Right ventricle myocardium inferior (tissue), 1 donor: ENCODE measurements at regions not wholly inside any gene's neighbourhood (a gene's known extent, or its start where the extent isn't known, plus 50 kb on each side); places are given as distances from the start of the nearest gene placed in this dataset.
"Not testable (repeated sequence)": the region's sequence is repeated elsewhere in the genome, so short reads cannot be mapped to it uniquely, and the experiment has no call there.

Experiments used
- ATAC-seq: fragments of 200-7000 bp; cut with Tn5 transposase; one replicate; pipeline ENCODE4 v1.9.1; 2020; ENCODE audit warnings: mild to moderate bottlenecking, moderate library complexity
- DNase-seq: peaks from one replicate; pipeline ENCODE4 v3.0.0; 2021; ENCODE audit errors: missing footprints
- intact Hi-C: fragments of 100-400 bp; cut with DNase I; formaldehyde crosslinking; loops from one replicate; pipeline ENCODE4 v1.11.0; 2022
- donor health status: DM: no; HTN: yes; CAD: no; lungs with severe emphysema.

- intact Hi-C loops, result no loop called here
- DNase-seq (no peak), ATAC-seq (no peak)
Observed at GRCh38 chr3:187880851-187881250, 135.6 kb upstream of the BCL6 start.

DNA sequence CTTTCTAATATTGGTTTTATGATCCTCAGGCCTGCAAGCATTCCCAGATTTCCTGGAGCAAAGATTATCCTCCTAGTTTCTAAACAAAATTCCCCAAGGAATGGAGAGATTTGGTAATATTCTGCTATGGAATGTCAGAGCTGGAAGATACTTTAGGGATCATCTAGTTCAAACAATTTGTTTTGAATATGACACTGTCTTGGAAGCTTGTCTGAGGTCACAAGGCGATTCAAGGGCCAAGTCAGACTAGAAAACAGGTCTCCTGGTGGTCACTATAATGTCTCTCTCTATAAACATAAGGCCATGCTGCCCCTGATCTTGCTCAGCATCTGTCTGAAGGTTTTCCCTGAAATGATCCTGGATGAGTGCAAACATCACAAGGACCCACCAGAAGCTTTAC lies 143.4 kb upstream of the BCL6 start:
- intact Hi-C loops, result no loop called here
- DNase-seq, result no peak
- ATAC-seq, result peak; percentile 59

GRCh38 chr3:187889106-187889505 lies 143.8 kb upstream of the BCL6 start:
- ATAC-seq (peak; percentile 44), DNase-seq (no peak)
- intact Hi-C loops, result no loop called here

GRCh38 chr3:187889601-187890404 lies 144.5 kb upstream of the BCL6 start:
- intact Hi-C loops, result no loop called here
- ATAC-seq (peak; percentile 81), DNase-seq (peak; percentile 55)

GRCh38 chr3:187890405-187890752 lies 145.1 kb upstream of the BCL6 start:
- intact Hi-C loops, DNase-seq, ATAC-seq: not testable (repeated sequence)

- intact Hi-C loops, result no loop called here
- ATAC-seq (peak; percentile 69), DNase-seq (peak; percentile 72)
Observed at GRCh38 chr3:187896646-187897045, 151.4 kb upstream of the BCL6 start.

GRCh38 chr3:187899246-187899645 lies 154.0 kb upstream of the BCL6 start:
- ATAC-seq (no peak), DNase-seq (no peak)
- intact Hi-C loops, result no loop called here

DNA sequence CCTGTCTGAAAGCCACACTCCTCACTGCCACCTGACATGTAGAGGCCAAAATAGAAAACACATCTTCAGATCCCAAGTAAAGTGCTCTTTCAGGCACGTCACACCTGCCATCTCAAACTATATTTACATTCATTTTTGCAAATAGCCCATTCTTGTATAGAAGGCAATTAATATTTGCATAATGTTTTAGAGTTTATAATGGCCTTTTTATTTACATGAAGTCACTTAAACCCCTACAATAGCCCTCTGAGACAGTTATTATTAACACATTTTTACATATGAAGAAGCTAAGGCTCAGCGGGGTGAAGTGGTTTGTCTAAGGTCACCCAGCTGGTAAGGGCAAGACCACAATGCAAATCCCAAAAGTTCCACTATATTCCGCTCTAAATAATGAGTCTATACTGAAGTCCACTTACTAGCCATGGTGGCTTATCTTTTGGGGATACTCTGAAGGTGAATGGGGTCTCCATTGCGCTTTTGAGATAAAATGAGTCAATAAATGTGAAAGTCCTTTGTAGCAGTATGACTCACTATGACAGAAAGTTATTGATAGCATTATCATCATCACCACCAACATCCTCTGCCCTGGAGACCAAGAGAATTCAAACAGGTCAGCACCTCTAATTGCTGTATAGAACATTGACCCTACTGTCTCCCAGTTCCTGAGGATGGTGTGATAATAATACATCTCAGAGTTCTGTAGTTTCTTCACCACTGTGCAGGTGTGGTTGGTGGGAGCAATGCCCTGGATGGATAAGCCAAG lies 155.9 kb upstream of the BCL6 start:
- intact Hi-C loops, result no loop called here
- DNase-seq, result no peak
- no peak for ATAC-seq

DNA sequence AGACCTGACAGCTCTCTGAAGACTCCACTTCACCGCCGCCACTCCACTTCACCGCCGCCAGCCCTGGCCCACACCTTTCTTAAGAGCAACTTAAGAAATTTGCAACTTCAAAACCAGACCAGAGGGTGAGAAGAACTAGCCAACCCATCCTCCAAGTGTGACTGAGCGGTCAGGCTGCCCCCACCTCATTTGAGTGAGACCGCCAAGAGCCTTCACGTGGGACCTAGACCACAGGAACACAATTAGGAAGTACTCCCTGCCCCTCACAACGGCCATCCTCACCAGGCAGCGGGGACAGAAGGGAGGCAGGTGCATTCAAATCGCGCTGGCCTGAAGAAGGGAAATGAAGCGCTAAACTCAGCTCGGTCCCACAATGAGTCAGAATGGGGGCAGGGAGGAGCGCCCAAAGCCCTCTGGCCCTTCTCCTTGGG lies 156.8 kb upstream of the BCL6 start:
- intact Hi-C loops, result no loop called here
- DNase-seq (no peak), ATAC-seq (no peak)

DNA sequence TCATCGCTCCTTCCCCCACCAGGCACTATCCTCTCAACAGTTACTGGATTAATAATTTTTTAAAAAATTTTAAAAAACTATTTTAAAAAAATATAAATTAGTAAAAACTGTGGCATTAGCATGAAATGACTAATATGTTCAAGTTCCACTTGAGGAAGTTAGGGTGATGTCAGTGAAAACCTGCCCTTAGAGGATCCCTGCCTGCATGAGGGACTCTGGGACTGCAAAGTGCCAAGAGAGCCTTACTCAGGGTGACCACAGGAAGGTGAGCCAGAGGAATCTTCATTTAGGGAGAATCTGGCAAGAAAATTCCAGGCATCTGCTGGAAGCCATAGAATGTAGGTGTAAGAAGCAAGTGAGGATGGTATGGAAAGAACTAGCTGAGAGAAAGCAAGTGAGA lies 157.7 kb upstream of the BCL6 start:
- no peak for ATAC-seq
- intact Hi-C loops, result no loop called here
- no peak for DNase-seq

GRCh38 chr3:187903697-187904096 lies 158.4 kb upstream of the BCL6 start:
- intact Hi-C loops, result no loop called here

DNA sequence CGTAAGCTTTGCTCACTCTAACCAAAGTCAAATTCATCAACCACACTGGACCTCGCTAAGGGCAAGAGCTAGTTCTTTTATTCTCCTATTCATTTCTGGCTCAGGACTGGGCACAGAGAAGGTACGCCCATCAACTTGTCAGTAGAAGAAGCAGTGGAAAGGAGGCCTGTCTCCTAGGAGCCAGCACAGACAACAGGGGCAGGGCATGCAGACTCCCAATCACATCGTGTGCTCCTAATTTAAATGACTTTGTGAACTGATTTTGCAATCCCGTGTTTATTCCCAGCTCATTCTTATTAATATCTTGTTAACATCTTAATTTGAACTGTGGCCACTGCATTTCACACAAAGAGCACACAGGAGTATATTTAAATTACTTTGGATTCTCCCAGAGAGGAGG lies 161.1 kb upstream of the BCL6 start:
- intact Hi-C loops, result no loop called here
- no peak for DNase-seq
- ATAC-seq, result no peak

More at GRCh38 chr3:187903697-187904096, 158.4 kb upstream of the BCL6 start:
- DNase-seq (no peak), ATAC-seq (no peak)

DNA sequence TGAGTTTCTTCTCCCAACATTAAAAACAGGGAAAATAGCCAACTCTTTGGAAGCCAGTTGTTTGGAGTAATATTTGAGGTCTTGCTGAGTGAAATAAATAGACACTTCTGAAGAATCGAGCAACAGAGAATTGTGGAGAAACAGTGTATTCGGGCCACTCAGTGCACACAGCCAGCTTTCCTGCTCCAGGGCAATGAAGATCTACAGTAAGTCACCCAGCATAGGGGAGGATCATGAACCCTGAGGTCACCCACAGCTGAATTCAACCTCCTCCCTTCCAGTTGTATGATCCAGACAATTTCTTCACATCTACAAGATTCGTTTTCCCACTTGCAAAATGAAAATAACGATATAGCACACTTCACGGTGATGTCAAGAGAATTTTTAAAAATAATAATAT lies 161.7 kb upstream of the BCL6 start:
- ATAC-seq (no peak), DNase-seq (no peak)
- intact Hi-C loops, result no loop called here

- intact Hi-C loops, result no loop called here
- ATAC-seq, result no peak
Observed at GRCh38 chr3:187909866-187910265, 164.6 kb upstream of the BCL6 start.

GRCh38 chr3:187912007-187912406 lies 166.7 kb upstream of the BCL6 start:
- no peak for ATAC-seq
- DNase-seq, result no peak
- intact Hi-C loops, result no loop called here

More at GRCh38 chr3:187909866-187910265, 164.6 kb upstream of the BCL6 start:
- no peak for DNase-seq

DNA sequence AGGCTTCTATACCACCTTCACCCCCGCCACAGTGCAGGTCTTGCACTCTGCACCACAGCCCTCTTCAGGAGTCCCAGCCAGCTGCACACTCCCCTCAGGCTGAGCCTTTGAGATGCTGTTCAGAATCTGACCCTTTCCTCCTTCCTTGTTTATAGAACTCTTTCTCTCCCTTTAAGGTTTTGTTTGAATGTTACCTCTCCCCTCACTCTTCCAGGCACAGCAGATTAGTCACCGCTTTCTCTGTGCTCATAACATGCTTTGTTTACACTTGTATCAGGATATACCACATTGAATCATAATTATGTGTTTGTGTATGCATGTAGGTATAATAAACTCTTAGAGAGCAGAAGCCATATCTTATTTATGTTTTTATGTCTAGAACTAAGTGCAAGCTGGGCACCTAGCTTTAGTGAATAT lies 168.4 kb upstream of the BCL6 start:
- DNase-seq, result no peak
- intact Hi-C loops, result no loop called here
- ATAC-seq, result no peak

- intact Hi-C loops, result no loop called here
- ATAC-seq (peak; percentile 73), DNase-seq (no peak)
Observed at GRCh38 chr3:187914231-187914630, 169.0 kb upstream of the BCL6 start.

- ATAC-seq, result no peak
- intact Hi-C loops, result no loop called here
- no peak for DNase-seq
Observed at GRCh38 chr3:187916072-187916471, 170.8 kb upstream of the BCL6 start.

GRCh38 chr3:187918081-187918644 lies 172.9 kb upstream of the BCL6 start:
- intact Hi-C loops, result no loop called here
- DNase-seq (no peak), ATAC-seq (no peak)

GRCh38 chr3:187919048-187919447 lies 173.8 kb upstream of the BCL6 start:
- intact Hi-C loops, result no loop called here
- DNase-seq (no peak), ATAC-seq (no peak)
